HG02885 (cell line): ENCODE measurements at regions not wholly inside any gene's neighbourhood (a gene's known extent, or its start where the extent isn't known, plus 50 kb on each side); places are given as distances from the start of the nearest gene placed in this dataset.
"Not testable (repeated sequence)": the region's sequence is repeated elsewhere in the genome, so short reads cannot be mapped to it uniquely, and the experiment has no call there.

ENCODE experiments used
- ATAC-seq: cut with Tn5 transposase; IDR thresholded peaks from one replicate; pipeline ENCODE4 v1.9.1; 2021; ENCODE audit warnings: mild to moderate bottlenecking; ENCODE audit not compliant: unreplicated experiment, poor library complexity

DNA sequence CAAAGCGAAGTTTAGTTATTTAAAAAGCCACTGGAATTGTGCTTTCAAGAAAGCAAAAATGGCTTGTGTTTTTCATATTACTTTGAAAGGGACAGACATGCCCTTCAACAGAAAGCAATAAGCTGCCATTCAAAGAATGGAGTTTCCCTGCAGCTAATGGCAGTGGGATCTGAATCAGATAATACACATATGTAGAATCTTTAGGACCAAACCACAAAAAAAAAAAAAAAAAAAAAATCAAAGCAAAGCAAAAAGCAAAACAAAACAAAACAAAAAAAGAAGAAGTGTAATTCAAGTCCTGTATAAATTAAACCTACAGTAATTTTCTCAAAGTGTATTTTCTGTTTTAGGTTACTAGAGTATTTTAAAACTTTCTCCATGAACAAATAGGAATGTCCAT lies 63.6 kb upstream of the ZNF217 start:
- ATAC-seq = no peak

- ATAC-seq = no peak
These were observed 62.9 kb upstream of the ZNF217 start for GRCh38 chr20:53656293-53657202.

- no peak for ATAC-seq
These were observed 62.1 kb upstream of the ZNF217 start for GRCh38 chr20:53655625-53656292.

DNA sequence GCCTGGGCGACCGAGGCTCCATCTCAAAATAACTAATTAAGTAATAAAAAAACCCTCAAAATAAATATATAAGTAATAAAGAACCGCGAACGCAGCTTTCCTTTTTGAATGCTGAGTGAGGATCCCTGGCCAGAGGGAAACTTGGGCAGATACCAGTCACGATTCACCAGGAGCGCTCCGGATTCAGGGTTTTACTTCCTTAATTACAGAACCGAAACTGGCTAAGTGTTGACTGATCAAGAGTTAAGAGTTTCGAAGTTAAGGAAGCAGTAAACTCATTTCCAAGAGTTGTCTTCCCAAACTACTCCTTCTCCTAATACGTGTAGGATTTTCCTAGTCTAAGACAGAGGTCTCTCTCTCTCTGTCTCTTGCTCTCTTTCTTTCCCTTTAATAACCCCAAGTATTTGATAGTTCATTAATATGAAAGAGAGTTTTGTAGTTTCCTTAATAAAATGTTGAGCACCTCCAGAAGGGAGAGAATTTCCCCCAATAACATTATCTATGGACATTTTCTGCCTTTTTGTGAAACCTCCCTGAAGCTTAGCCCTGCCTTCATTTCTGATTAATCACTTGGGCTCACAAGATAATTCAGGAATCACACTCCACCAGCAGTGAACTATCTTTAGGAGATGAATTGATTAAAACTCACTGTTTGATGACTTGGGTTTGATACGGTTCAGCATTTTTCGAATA lies 61.4 kb upstream of the ZNF217 start:
- no peak for ATAC-seq

- ATAC-seq = not testable (repeated sequence)
These were observed 60.9 kb upstream of the ZNF217 start for GRCh38 chr20:53654521-53654920.

- ATAC-seq = peak; percentile 1
These were observed 59.3 kb upstream of the ZNF217 start for GRCh38 chr20:53652859-53653517.

DNA sequence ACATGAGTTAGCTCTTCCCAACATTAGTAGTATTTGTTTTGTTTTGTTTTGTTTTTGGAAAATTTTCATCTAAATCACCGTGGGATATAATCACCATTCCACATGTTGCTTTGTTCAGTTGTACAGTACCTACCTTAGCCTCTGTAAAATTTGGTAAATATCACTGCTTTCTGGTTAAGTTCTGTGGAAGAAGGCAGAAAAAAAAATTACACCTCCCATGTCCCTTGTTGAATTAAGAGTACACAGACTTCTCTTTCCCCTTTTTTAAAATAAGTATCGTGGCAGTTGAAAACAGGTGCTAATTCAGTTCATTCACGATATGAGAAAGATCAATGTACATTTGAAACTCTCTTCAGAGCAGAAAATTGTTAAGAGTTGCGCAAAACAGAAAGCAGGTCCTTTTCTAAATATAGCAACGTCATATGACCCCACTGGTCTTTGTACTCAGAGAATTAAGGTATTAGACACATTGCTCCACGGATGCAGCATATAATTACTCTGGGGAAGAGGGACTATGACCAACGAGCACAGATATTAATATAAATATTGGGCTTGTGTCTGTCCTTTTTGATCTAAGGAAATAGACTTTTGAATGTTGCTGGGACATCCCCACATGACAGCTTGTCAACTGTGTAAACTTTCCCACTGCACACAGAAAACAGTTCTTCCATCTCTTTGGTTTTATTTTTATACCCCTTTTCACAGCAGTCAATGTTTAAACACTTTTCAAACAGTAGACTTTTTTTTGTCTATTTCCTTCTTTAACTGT lies 58.6 kb upstream of the ZNF217 start:
- peak; percentile 80 for ATAC-seq

DNA sequence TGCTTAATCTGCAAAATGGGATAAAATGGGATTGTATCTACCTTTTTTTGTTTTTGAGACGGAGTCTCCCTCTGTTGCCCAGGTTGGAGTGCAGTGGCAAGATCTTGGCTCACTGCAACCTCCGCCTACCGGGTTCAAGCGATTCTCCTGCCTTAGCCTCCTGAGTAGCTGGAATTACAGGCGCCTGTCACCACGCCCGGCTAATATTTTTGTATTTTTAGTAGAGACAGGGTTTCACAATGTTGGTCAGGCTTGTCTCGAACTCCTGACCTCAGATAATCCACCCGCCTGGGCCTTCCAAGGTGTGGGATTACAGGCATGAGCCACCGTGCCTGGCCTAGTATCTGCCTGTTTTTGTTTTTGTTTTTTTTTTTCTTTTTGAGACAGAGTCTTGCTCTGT lies 55.9 kb upstream of the ZNF217 start:
- not testable (repeated sequence) for ATAC-seq

- ATAC-seq = no peak
These were observed 53.7 kb upstream of the ZNF217 start for GRCh38 chr20:53647286-53647821.

- no peak for ATAC-seq
These were observed 52.9 kb upstream of the ZNF217 start for GRCh38 chr20:53646550-53646949.

DNA sequence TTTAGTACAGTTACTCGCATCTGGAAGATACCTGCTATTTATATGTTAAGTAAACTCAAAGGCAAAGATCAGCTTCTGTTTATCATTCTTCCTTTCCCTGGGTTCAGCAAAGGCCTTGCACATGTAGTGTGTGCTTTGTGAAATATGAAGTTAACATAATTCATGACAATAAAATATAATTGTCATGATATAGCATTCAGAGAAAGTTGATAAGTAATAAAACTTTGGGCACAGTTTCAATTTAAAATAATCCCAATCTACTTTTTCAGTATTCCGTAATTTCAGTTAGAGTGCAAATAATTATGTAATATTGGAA lies 51.9 kb upstream of the ZNF217 start:
- ATAC-seq = no peak

- not testable (repeated sequence) for ATAC-seq
These were observed 50.5 kb upstream of the ZNF217 start for GRCh38 chr20:53644108-53644507.
